HG03565 (cell line): ENCODE measurements at regions not wholly inside any gene's neighbourhood (a gene's known extent, or its start where the extent isn't known, plus 50 kb on each side); places are given as distances from the start of the nearest gene placed in this dataset.

Experiments used
- ATAC-seq: cut with Tn5 transposase; IDR thresholded peaks from one replicate; pipeline ENCODE4 v1.9.1; 2021; ENCODE audit warnings: mild to moderate bottlenecking, moderate library complexity; ENCODE audit not compliant: unreplicated experiment

DNA sequence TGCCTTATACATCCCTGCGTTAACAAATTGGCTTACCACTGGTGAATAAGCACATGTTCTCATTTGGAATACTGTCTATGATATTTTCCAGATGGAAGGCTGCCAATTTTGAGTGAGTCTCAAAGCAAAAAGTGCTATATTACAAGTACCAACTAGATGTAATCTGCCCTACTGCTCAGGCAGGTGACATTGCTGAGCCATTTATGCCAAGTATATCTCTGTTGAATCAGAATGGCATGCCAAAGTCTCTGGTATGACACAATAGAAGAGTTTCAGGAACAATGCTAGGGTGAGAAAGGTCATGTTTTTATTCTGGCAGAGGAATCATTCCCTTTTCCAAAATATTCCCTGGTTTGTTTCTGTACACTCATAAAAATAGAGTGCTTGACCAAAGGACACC is 356.5 kb downstream of the CDH9 start:
- ATAC-seq: no peak

- ATAC-seq: no peak
Observed at GRCh38 chr5:26674846-26675245, 363.5 kb downstream of the CDH9 start.

DNA sequence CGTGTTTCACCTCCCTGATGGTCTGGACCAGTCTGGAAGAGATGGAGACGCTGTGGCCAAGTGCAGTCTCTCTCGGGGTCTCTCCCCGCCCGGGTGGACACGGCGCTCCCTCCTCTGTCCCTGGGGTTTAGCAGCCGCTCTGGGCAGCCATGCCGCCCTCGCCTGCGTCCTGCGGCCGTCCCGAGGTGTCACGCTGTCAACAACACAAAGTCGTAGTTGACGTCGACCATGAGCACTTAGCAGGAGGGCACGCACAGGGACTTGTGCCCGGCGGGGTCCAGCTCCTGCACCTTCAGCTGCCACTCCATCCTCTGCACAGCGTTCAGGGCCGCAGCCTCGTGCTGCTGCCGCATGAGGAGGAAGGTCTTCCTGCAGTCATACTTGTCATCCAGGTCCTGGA is 368.9 kb downstream of the CDH9 start:
- ATAC-seq: no peak

DNA sequence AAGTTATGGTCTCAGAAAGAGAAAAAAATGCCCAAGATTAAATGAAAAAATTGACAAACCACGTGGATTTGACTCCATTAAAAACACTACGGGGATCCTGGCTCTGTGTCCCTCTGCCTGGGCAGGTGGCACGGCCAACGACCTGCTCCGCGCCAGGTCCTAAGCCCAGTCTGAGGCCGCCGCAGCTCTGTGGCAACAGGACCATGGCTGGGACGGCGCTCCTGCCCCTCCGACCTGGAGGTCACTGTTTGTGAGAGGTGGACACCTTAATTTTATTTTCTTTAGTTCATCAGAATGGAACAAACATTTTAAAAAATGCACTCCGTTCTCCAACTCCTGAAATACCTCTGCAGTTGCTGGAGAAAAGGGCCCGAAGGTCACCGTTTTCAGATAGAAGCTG is 369.4 kb downstream of the CDH9 start:
- no peak for ATAC-seq

GRCh38 chr5:26666371-26666770 is 372.0 kb downstream of the CDH9 start:
- no peak for ATAC-seq

DNA sequence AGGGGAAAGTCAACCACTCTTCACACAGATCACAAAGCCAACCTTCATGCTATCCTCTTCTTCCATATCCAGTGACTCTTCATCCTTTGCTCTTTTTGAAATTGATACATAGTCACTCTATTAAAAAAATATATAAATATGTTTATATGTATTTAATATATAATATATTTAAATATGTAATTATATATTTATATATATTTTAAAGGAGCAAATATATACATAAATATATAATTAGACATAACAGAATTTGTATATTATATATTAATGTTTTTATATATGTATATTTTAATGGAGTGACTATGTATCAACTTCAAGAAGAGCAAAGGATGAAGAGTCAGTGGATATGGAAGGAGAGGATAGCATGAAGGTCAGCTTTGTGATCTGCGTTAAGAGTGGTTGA is 374.9 kb downstream of the CDH9 start:
- ATAC-seq: no peak

GRCh38 chr5:26662806-26663360 is 375.5 kb downstream of the CDH9 start:
- ATAC-seq: no peak

- no peak for ATAC-seq
Observed at GRCh38 chr5:26660116-26660515, 378.3 kb downstream of the CDH9 start.

GRCh38 chr5:26649000-26649399 is 389.4 kb downstream of the CDH9 start:
- ATAC-seq: no peak

GRCh38 chr5:26647781-26648180 is 390.6 kb downstream of the CDH9 start:
- ATAC-seq: no peak

GRCh38 chr5:26645659-26646058 is 392.7 kb downstream of the CDH9 start:
- no peak for ATAC-seq

- no peak for ATAC-seq
Observed at GRCh38 chr5:26641492-26641891, 396.9 kb downstream of the CDH9 start.

DNA sequence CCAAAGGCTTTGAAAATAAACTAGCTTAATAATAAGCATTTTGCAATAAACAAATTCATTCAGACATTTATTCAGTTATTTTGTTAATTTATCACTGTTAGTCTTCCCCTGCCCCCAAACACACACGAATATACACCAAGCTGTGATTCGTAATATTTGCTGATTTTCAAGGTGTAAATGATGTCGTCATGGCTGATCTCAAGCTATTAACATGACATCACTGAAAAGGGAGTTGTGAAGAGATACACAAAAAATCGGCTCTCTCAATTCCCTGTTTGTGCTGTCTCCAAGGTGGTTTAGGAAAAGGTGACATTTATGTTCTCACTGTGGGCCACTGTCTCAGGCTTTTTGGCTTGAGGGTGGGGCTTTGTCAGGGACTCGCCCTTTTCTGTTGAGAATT is 413.3 kb downstream of the CDH9 start:
- no peak for ATAC-seq

- no peak for ATAC-seq
Observed at GRCh38 chr5:26622947-26623346, 415.4 kb downstream of the CDH9 start.

DNA sequence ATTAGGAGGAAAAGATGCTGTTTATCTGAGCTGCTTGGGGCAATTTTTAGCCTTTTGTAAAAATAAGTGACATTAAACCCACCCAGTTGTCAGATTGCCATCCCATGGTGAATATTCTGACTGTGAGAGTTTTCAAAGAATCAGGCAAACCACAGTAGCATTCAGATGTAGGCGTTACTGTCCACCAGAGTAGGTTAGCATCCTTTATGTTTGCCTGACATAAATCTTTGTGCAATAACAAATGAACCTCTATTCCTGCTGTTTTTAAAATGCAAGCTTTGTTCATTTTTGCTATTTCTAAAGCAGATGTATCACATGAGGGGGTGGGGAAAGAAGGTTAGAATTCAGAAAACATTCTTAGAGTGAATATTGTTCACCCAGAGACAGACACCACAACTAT is 427.8 kb downstream of the CDH9 start:
- no peak for ATAC-seq

GRCh38 chr5:26601563-26601962 is 436.8 kb downstream of the CDH9 start:
- ATAC-seq: no peak

GRCh38 chr5:26582350-26583045 is 455.9 kb downstream of the CDH9 start:
- ATAC-seq: no peak

DNA sequence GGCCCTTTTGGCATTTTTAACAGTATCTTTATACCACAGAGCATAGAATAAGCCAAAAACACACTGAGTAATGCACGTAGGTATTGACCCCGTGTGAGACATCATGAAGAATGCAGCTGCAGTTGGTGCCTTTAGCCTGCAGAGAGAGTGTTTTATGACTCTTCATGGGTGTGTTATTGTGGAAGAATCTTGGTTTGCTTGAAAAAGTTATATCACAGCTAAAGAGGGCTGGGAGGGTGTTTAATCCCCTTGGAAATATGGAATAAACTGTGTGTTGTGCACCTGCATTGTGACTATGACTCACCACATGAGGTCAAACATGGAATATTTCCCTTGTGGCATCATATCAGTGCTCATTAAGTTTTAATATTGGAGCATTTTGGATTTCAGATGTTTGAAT is 458.7 kb downstream of the CDH9 start:
- no peak for ATAC-seq

GRCh38 chr5:26578002-26578401 is 460.4 kb downstream of the CDH9 start:
- ATAC-seq: no peak

- ATAC-seq: no peak
Observed at GRCh38 chr5:26572480-26572879, 465.9 kb downstream of the CDH9 start.

DNA sequence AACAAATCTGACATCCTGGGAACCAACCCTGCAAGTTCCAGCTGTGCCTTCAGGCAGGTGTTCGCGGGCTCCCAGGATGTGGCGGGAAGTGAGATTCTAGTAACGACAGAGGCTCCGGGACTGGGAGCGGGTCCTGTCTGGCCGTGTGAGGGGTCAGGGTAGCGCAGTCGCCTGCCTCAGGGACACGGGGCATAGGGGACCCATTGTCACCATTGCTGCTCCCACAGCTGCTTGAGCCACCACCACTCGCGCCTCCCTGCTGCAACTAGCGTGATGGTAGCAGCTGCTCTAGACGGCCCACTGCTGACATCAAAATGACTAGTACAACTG is 468.5 kb downstream of the CDH9 start:
- ATAC-seq: no peak

DNA sequence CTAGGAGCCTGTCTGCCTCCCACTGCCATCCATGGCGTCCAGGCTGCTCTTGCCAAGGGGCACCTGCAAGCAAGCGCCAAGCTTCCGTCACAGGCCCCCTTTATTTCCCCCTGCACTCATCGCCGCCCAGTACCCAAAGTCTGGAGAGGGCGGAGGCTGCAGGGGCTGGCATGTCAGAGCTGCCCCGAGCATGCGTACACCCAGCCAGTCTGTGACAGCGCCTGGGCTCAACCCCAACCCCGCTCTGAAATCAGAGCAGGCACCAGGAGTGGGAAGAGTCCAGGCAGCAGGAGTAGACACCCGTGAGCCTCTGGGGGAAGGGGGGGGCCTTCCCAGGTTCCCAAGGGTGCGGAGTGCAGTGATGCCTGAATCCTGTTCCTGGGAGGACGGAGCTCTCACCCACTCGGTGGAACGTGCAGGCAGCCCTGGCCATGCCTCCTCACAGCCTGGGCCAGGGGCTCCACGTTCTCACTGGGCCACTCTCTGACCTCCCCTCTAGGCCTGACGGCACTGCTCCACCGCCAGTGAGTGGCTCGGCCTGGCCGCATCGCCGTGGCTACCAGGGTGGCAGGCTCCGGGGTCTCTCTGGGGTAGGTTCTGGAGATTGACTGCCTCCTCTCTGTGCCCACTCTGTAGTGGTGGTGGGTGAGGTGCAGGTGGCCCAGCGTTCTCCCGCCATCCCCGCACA is 469.0 kb downstream of the CDH9 start:
- no peak for ATAC-seq

- no peak for ATAC-seq
Observed at GRCh38 chr5:26568316-26568715, 470.1 kb downstream of the CDH9 start.
